ENCODE measurements at regions not wholly inside any gene's neighbourhood (a gene's known extent, or its start where the extent isn't known, plus 50 kb on each side); places are given as distances from the start of the nearest gene placed in this dataset.

- Mint-ChIP-seq H3K36me3 (ENCODE audit: low read depth) (no peaks in the 10 kb centered on the region), H3K27ac (no peak overlapping the region), H3K4me1 (no peaks in the 10 kb centered on the region), H3K4me3 (no peak overlapping the region), H3K9me3 (no peaks in the 10 kb centered on the region), H3K27me3 (peaks cover under 1% of the 10 kb centered on the region)
- no peak for DNase-seq
- ChIA-PET POLR2A (no interaction called here), CTCF (no interaction called here)
Measured at GRCh38 chr9:113795811-113796392, 80.2 kb upstream of the ZNF618 start.

- Mint-ChIP-seq H3K4me3 (no peak overlapping the region), H3K9me3 (no peaks in the 10 kb centered on the region), H3K36me3 (ENCODE audit: low read depth) (no peaks in the 10 kb centered on the region), H3K27me3 (no peaks in the 10 kb centered on the region), H3K4me1 (no peaks in the 10 kb centered on the region), H3K27ac (no peak overlapping the region)
- DNase-seq, result no peak
- POLR2A ChIA-PET, result no interaction called here
- CTCF ChIA-PET, result no interaction called here
Measured at GRCh38 chr9:113796646-113797426, 79.3 kb upstream of the ZNF618 start.

GRCh38 chr9:113798062-113799030 lies 77.8 kb upstream of the ZNF618 start:
- no peak for DNase-seq
- Mint-ChIP-seq H3K4me1 (no peaks in the 10 kb centered on the region), H3K9me3 (no peaks in the 10 kb centered on the region), H3K27ac (no peak overlapping the region), H3K27me3 (no peaks in the 10 kb centered on the region), H3K4me3 (no peak overlapping the region), H3K36me3 (ENCODE audit: low read depth) (no peaks in the 10 kb centered on the region)
- ChIA-PET POLR2A (no interaction called here), CTCF (interaction anchor here (1.7 kb wide), 1 partner anchor 34 kb away, joined by 3 read pairs; no protein-coding TSS in a partner anchor)

GRCh38 chr9:113800276-113800675 lies 75.8 kb upstream of the ZNF618 start:
- no peak overlapping the region for H3K4me3 Mint-ChIP-seq
- no peaks in the 10 kb centered on the region for H3K9me3 Mint-ChIP-seq
- ChIA-PET POLR2A (no interaction called here), CTCF (interaction anchor here (1.5 kb wide), 1 partner anchor 10 kb away, joined by 5 read pairs; no protein-coding TSS in a partner anchor)
- H3K4me1 Mint-ChIP-seq, result no peaks in the 10 kb centered on the region
- no peaks in the 10 kb centered on the region for H3K27me3 Mint-ChIP-seq
- DNase-seq, result no peak
- no peaks in the 10 kb centered on the region for H3K36me3 Mint-ChIP-seq (ENCODE audit: low read depth)
- no peak overlapping the region for H3K27ac Mint-ChIP-seq

GRCh38 chr9:113803811-113804589 lies 72.1 kb upstream of the ZNF618 start:
- CTCF ChIA-PET, result no interaction called here
- Mint-ChIP-seq H3K36me3 (ENCODE audit: low read depth) (no peaks in the 10 kb centered on the region), H3K27ac (no peak overlapping the region), H3K27me3 (peaks cover 3% of the 10 kb centered on the region), H3K4me1 (peaks cover 3% of the 10 kb centered on the region), H3K4me3 (no peak overlapping the region), H3K9me3 (no peaks in the 10 kb centered on the region)
- POLR2A ChIA-PET, result interaction anchor here (0.7 kb wide), 1 partner anchor 79 kb away, joined by 3 read pairs; no protein-coding TSS in a partner anchor
- no peak for DNase-seq

GRCh38 chr9:113805486-113806132 lies 70.5 kb upstream of the ZNF618 start:
- no peak for DNase-seq
- Mint-ChIP-seq H3K27ac (no peak overlapping the region), H3K9me3 (no peaks in the 10 kb centered on the region), H3K27me3 (peaks cover 5% of the 10 kb centered on the region), H3K4me3 (no peak overlapping the region), H3K36me3 (ENCODE audit: low read depth) (no peaks in the 10 kb centered on the region), H3K4me1 (peaks cover 3% of the 10 kb centered on the region)
- POLR2A ChIA-PET, result no interaction called here
- CTCF ChIA-PET, result no interaction called here

GRCh38 chr9:113807173-113808061 lies 68.7 kb upstream of the ZNF618 start:
- no peak overlapping the region for H3K4me3 Mint-ChIP-seq
- peaks cover 3% of the 10 kb centered on the region for H3K4me1 Mint-ChIP-seq
- H3K27ac Mint-ChIP-seq, result no peak overlapping the region
- CTCF ChIA-PET, result interaction anchor here (0.6 kb wide), 1 partner anchor 68 kb away, joined by 4 read pairs; the partner anchor contains the start of gene ZNF618
- H3K9me3 Mint-ChIP-seq, result no peaks in the 10 kb centered on the region
- H3K36me3 Mint-ChIP-seq (ENCODE audit: low read depth), result no peaks in the 10 kb centered on the region
- H3K27me3 Mint-ChIP-seq, result peaks cover 8% of the 10 kb centered on the region
- DNase-seq, result peak; percentile 32
- POLR2A ChIA-PET, result no interaction called here

GRCh38 chr9:113808391-113809358 lies 67.4 kb upstream of the ZNF618 start:
- Mint-ChIP-seq H3K36me3 (ENCODE audit: low read depth) (no peaks in the 10 kb centered on the region), H3K27ac (no peak overlapping the region), H3K4me3 (no peak overlapping the region), H3K27me3 (peaks cover 15% of the 10 kb centered on the region), H3K4me1 (peaks cover 3% of the 10 kb centered on the region), H3K9me3 (no peaks in the 10 kb centered on the region)
- DNase-seq, result no peak
- CTCF ChIA-PET, result interaction anchor here (0.6 to 2.3 kb wide), 2 partner anchors 8 to 67 kb away, joined by 4 to 5 read pairs; partner anchors contain the start of gene ZNF618
- POLR2A ChIA-PET, result no interaction called here

- Mint-ChIP-seq H3K27me3 (peaks cover 54% of the 10 kb centered on the region), H3K4me1 (no peaks in the 10 kb centered on the region), H3K36me3 (ENCODE audit: low read depth) (no peaks in the 10 kb centered on the region), H3K27ac (no peak overlapping the region), H3K9me3 (no peaks in the 10 kb centered on the region), H3K4me3 (no peak overlapping the region)
- no peak for DNase-seq
- CTCF ChIA-PET, result no interaction called here
- POLR2A ChIA-PET, result no interaction called here
Measured at GRCh38 chr9:113817171-113817570, 58.9 kb upstream of the ZNF618 start.

- Mint-ChIP-seq H3K36me3 (ENCODE audit: low read depth) (no peaks in the 10 kb centered on the region), H3K4me1 (no peaks in the 10 kb centered on the region), H3K27me3 (peaks cover 53% of the 10 kb centered on the region), H3K4me3 (no peak overlapping the region), H3K27ac (no peak overlapping the region), H3K9me3 (no peaks in the 10 kb centered on the region)
- ChIA-PET CTCF (no interaction called here), POLR2A (no interaction called here)
- DNase-seq, result no peak
Measured at GRCh38 chr9:113818391-113818790, 57.7 kb upstream of the ZNF618 start.

- H3K9me3 Mint-ChIP-seq, result no peaks in the 10 kb centered on the region
- ChIA-PET POLR2A (no interaction called here), CTCF (no interaction called here)
- H3K4me1 Mint-ChIP-seq, result no peaks in the 10 kb centered on the region
- H3K36me3 Mint-ChIP-seq (ENCODE audit: low read depth), result no peaks in the 10 kb centered on the region
- no peak for DNase-seq
- no peak overlapping the region for H3K27ac Mint-ChIP-seq
- no peak overlapping the region for H3K4me3 Mint-ChIP-seq
- H3K27me3 Mint-ChIP-seq, result peaks cover 50% of the 10 kb centered on the region
Measured at GRCh38 chr9:113822315-113822714, 53.8 kb upstream of the ZNF618 start.
